IMR-90 (cell line): ENCODE measurements at regions not wholly inside any gene's neighbourhood (a gene's known extent, or its start where the extent isn't known, plus 50 kb on each side); places are given as distances from the start of the nearest gene placed in this dataset.

Source experiments
- ATAC-seq: fragments of 200-7000 bp; cut with Tn5 transposase; 2 replicates; pipeline ENCODE4 v1.9.1; 2020; ENCODE audit warnings: low read depth, mild to moderate bottlenecking, moderate library complexity
- BruUV-seq: library from RNA; stranded (reverse); fragments of 400-500 nt; replicated peaks from 2 replicates; lab custom pipeline; 2021; lab: Mats Ljungman, UMichigan
- CTCF ChIA-PET: fragments of 300-600 bp; formaldehyde crosslinking; extraction: SDS; loops from one replicate; lab custom pipeline; 2021; ENCODE audit warnings: antibody characterized with exemption; lab: Yijun Ruan, JAX
- POLR2A ChIA-PET: fragments of 300-600 bp; sonication (Branson Sonifier 250); formaldehyde crosslinking; loops from one replicate; lab custom pipeline; 2022; ENCODE audit warnings: antibody characterized with exemption; ENCODE audit not compliant: unreplicated experiment; lab: Charles Lee
- DNase-seq: peaks from one replicate; pipeline ENCODE4 v3.0.0; 2013
- H2AFZ ChIP-seq: replicated peaks from 2 replicates; pipeline ENCODE3; 2013; ENCODE audit warnings: low read length, mild to moderate bottlenecking; ENCODE audit not compliant: poor library complexity
- H2AK5ac ChIP-seq: 2 replicates; pipeline ENCODE4 v1.6.1; 2013; ENCODE audit warnings: low read depth, low read length, inconsistent platforms
- H2AK9ac ChIP-seq: replicated peaks from 2 replicates; pipeline ENCODE3; 2013; ENCODE audit warnings: mild to moderate bottlenecking, low read depth, low read length, moderate library complexity; ENCODE audit not compliant: poor library complexity
- H2BK120ac ChIP-seq: 2 replicates; pipeline ENCODE4 v1.6.1; 2013; ENCODE audit warnings: low read depth, low read length, inconsistent platforms
- H2BK15ac ChIP-seq: 3 replicates; pipeline ENCODE4 v1.6.1; 2013; ENCODE audit warnings: low read depth, low read length, inconsistent platforms
- H2BK20ac ChIP-seq: 2 replicates; pipeline ENCODE4 v1.6.1; 2013; ENCODE audit warnings: low read depth, mild to moderate bottlenecking, inconsistent platforms, low read length, moderate library complexity
- H2BK5ac ChIP-seq: 2 replicates; pipeline ENCODE4 v1.6.1; 2013; ENCODE audit warnings: mild to moderate bottlenecking, low read depth, low read length, inconsistent platforms; ENCODE audit not compliant: poor library complexity, severe bottlenecking
- H3K14ac ChIP-seq: replicated peaks from 2 replicates; pipeline ENCODE4 v1.6.1; 2013; ENCODE audit warnings: low read depth, low read length, inconsistent platforms
- H3K18ac ChIP-seq: 2 replicates; pipeline ENCODE4 v1.6.1; 2013; ENCODE audit warnings: low read depth, low read length, control low read depth
- H3K23ac ChIP-seq: 2 replicates; pipeline ENCODE4 v1.6.1; 2013; ENCODE audit warnings: low read depth, low read length, inconsistent platforms
- H3K27ac ChIP-seq: 2 replicates; pipeline ENCODE4 v1.5.1; 2013; ENCODE audit warnings: mild to moderate bottlenecking, control low read depth, low read length; ENCODE audit not compliant: insufficient read depth
- H3K27me3 ChIP-seq: 2 replicates; pipeline ENCODE4 v1.6.1; 2013; ENCODE audit warnings: low read length; ENCODE audit not compliant: control insufficient read depth, insufficient read depth
- H3K36me3 ChIP-seq: 2 replicates; pipeline ENCODE4 v1.6.1; 2013; ENCODE audit warnings: low read length, mixed read lengths; ENCODE audit not compliant: control insufficient read depth, insufficient read depth
- H3K4ac ChIP-seq: 2 replicates; pipeline ENCODE4 v1.6.1; 2013; ENCODE audit warnings: low read depth, low read length, inconsistent platforms
- H3K4me1 ChIP-seq: 2 replicates; pipeline ENCODE4 v1.6.1; 2013; ENCODE audit warnings: low read length, mixed read lengths; ENCODE audit not compliant: control insufficient read depth, insufficient read depth
- H3K4me2 ChIP-seq: 2 replicates; pipeline ENCODE4 v1.6.1; 2013; ENCODE audit warnings: low read depth, mild to moderate bottlenecking, control low read depth, low read length, moderate library complexity
- H3K4me3 ChIP-seq: 2 replicates; pipeline ENCODE4 v1.5.1; 2013; ENCODE audit warnings: low read depth, mild to moderate bottlenecking, control low read depth, low read length, moderate library complexity; ENCODE audit not compliant: insufficient read depth
- H3K56ac ChIP-seq: 2 replicates; pipeline ENCODE4 v1.6.1; 2013; ENCODE audit warnings: low read length, inconsistent platforms; ENCODE audit not compliant: insufficient read depth; ENCODE audit errors: extremely low read depth
- H3K79me1 ChIP-seq, 2 experiments: 2 replicates each; pipeline ENCODE4 v1.6.1; 2013; ENCODE audit warnings: low read length in 2 of 2, inconsistent platforms in 1 of 2, low read depth in 1 of 2
- H3K9ac ChIP-seq: 2 replicates; pipeline ENCODE4 v1.6.1; 2013; ENCODE audit warnings: low read depth, low read length, control low read depth
- H3K9me1 ChIP-seq: 2 replicates; pipeline ENCODE4 v1.6.1; 2013; ENCODE audit warnings: low read length, inconsistent platforms; ENCODE audit not compliant: insufficient read depth
- H3K9me3 ChIP-seq: 2 replicates; pipeline ENCODE4 v1.6.1; 2013; ENCODE audit warnings: low read length; ENCODE audit not compliant: control insufficient read depth, insufficient read depth
- H4K20me1 ChIP-seq: 2 replicates; pipeline ENCODE4 v1.6.1; 2013; ENCODE audit warnings: low read length, inconsistent platforms; ENCODE audit not compliant: insufficient read depth
- H4K5ac ChIP-seq: 2 replicates; pipeline ENCODE4 v1.6.1; 2013; ENCODE audit warnings: mild to moderate bottlenecking, low read depth, low read length, control low read depth
- H4K8ac ChIP-seq, 2 experiments: 2 replicates each; pipeline ENCODE4 v1.6.1; 2013; ENCODE audit warnings: low read depth in 2 of 2, low read length in 2 of 2, control low read depth in 1 of 2, inconsistent platforms in 1 of 2
- H4K91ac ChIP-seq: 2 replicates; pipeline ENCODE4 v1.6.1; 2013; ENCODE audit warnings: low read depth, low read length, inconsistent platforms; ENCODE audit not compliant: insufficient read depth
- CHD1 ChIP-seq: IDR thresholded peaks from 2 replicates; pipeline ENCODE4 v1.6.1; 2012; ENCODE audit warnings: low read depth, low read length, improper control_type of control experiment
- CTCF ChIP-seq: conservative IDR thresholded peaks from 2 replicates; pipeline ENCODE4 v1.5.1; 2012; ENCODE audit warnings: mild to moderate bottlenecking, low read depth, low read length, improper control_type of control experiment
- WGBS, 2 experiments: methylation state at CpG; one replicate each; pipeline versions ENCODE4 v1.1.5 to v1.1.7; 2013; ENCODE audit warnings: missing lambda C conversion rate in 2 of 2; ENCODE audit not compliant: insufficient read length in 1 of 2; ENCODE audit errors: extremely low coverage in 2 of 2; 5-methylcytosine and 5-hydroxymethylcytosine counted together
- dilution Hi-C: fragments of 300-500 bp; cut with HindIII; formaldehyde crosslinking; loops from one replicate; pipeline ENCODE4 v1.14.3; 2018; ENCODE audit warnings: low sequenced_read_pairs; ENCODE audit not compliant: unreplicated experiment
- in situ Hi-C: fragments of 300-500 bp; cut with MboI; formaldehyde crosslinking; loops from 3 replicates; pipeline ENCODE4 v1.14.3; 2019; ENCODE audit warnings: low sequenced_read_pairs, inconsistent platforms, mixed read lengths
- intact Hi-C: fragments of 100-400 bp; cut with micrococcal nuclease; formaldehyde crosslinking; loops from 2 replicates; pipeline ENCODE4 v1.10.0; 2022

- no CpG with 5 or more reads among the region's 4 CpGs for WGBS, 2 experiments
- no peak overlapping the region for H3K14ac ChIP-seq
- intact Hi-C loops (no loop called here), dilution Hi-C loops (no loop called here), in situ Hi-C loops (no loop called here)
- POLR2A ChIA-PET: no interaction called here
- ATAC-seq: no peak
- no peak overlapping the region for H2BK120ac ChIP-seq
- H3K9ac ChIP-seq: no peak overlapping the region
- H2BK15ac ChIP-seq: no peak overlapping the region
- H4K8ac ChIP-seq: no peak overlapping the region
- no peak overlapping the region for H3K27ac ChIP-seq
- H2AK5ac ChIP-seq: no peak overlapping the region
- H3K4me3 ChIP-seq: no peak overlapping the region
- H3K9me3 ChIP-seq: peaks cover 9% of the 10 kb centered on the region
- no peak overlapping the region for H4K91ac ChIP-seq
- H3K9me1 ChIP-seq: 0 out of 2 replicates have a peak, but pooled peaks cover 3% of the 10 kb centered on the region
- TF ChIP-seq CTCF: no peak
- no peak for TF ChIP-seq CHD1
- CTCF ChIA-PET: interaction anchor here (0.6 kb wide), 1 partner anchor 10 kb away, joined by 3 read pairs; no protein-coding TSS in a partner anchor
- H3K56ac ChIP-seq: no peak overlapping the region
- no peak overlapping the region for H3K4ac ChIP-seq
- H2AFZ ChIP-seq: no peak overlapping the region
- BruUV-seq: no TSS peak
- no peak overlapping the region for H2AK9ac ChIP-seq
- no peak overlapping the region for H2BK20ac ChIP-seq
- no peak overlapping the region for H3K23ac ChIP-seq
- no peak overlapping the region for H2BK5ac ChIP-seq
- no peak overlapping the region for H4K5ac ChIP-seq
- H3K27me3 ChIP-seq: peaks cover 14% of the 10 kb centered on the region
- H3K4me2 ChIP-seq: no peak overlapping the region
- no peaks in the 10 kb centered on the region for H3K79me1 ChIP-seq
- no peaks in the 10 kb centered on the region for H4K20me1 ChIP-seq
- H3K36me3 ChIP-seq: no peaks in the 10 kb centered on the region
- no peak for DNase-seq
- H3K4me1 ChIP-seq: peaks cover 16% of the 10 kb centered on the region
- H3K18ac ChIP-seq: no peak overlapping the region
These were observed 260.5 kb downstream of the CYP26B1 start for GRCh38 chr2:71887196-71887595.
